GM21390 (cell line): ENCODE measurements at regions not wholly inside any gene's neighbourhood (a gene's known extent, or its start where the extent isn't known, plus 50 kb on each side); places are given as distances from the start of the nearest gene placed in this dataset.

ENCODE experiments used
- ATAC-seq: cut with Tn5 transposase; IDR thresholded peaks from one replicate; pipeline ENCODE4 v1.9.1; 2021; ENCODE audit not compliant: unreplicated experiment

DNA sequence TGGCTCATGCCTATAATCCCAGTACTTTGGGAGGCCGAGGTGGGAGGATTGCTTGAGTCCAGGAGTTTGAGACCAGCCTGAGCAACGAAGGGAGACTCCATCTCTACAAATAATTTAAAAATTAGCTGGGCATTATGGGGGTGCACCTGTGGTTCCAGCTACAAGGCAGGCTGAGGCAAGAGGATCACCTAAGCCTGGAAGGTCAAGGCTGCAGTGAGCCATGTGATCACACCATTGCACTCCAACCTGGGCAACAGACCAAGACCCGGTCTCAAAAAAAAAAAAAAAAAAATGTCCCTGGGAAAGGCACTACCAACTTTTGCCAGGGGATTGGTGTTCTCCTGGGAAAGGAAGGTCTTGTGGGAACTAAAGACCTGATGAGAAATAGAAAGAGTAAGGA lies 134.2 kb upstream of the AUTS2 start:
- ATAC-seq: no peak

DNA sequence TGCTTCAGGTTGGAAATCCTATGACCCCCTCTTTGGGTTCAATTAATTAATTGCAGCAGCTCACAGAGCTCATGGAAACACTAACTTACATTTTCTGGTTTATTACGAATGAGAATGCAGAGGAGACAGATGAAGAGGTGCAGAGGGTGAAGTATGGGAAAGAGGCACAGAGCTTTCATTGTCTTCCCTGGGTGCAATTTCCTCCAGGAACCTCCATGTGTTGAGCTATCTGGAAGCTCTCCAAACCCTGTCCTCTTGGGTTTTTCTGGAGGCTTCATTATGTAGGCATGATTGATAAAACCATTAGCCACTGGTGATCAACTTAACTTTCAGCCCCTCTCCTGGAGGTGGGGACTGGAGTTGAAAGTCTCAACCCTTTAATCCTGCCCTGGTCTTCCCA lies 133.0 kb upstream of the AUTS2 start:
- no peak for ATAC-seq

DNA sequence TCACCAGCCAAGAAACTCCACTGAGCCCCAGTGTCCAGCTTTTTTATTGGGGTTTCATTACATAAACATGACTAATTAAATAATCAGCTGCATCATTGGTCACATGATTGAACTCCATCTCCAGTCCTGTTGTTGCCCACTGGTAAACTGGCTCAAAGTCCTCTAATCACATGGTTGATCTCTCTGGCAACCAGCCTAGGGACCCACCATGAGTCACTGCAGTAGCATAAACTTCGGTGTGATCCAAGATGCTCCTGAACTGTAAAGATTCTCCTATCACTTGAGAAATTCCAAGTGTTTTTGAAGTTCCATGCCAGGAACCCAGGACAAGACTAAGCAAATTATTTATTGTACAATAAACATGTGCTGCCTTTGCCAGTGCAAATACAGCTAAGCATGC lies 130.4 kb upstream of the AUTS2 start:
- no peak for ATAC-seq

DNA sequence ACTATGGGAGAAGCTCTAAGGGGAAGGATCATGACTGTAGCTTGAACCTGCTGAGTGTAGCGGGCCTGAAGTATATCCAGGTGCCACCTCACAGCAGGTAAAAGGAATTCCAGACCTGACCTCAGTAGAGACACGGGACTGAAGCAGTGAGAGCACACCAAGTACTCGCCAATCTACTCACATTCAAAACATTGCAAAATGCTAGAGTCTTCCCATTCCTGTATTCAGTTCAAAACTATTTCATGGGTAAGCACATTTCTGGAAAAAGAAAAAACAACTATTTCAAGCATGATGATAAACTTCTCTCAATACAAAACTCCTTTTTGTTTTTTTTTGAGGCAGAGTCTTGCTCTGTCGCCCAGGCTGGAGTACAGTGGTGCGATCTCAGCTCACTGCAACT lies 121.9 kb upstream of the AUTS2 start:
- ATAC-seq: no peak

DNA sequence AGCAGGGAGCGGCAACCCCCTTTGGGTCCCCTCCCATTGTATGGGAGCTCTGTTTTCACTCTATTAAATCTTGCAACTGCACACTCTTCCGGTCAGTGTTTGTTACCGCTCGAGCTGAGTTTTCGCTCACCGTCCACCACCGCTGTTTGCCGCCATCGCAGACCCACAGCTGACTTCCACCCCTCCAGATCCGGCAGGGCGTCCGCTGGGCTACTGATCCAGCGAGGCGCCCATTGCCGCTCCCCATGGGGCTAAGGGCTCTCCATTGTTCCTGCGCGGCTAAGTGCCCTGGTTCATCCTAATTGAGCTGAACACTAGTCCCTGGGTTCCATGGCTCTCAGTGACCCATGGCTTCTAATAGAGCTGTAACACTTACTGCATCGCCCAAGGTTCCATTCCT lies 115.6 kb upstream of the AUTS2 start:
- no peak for ATAC-seq

DNA sequence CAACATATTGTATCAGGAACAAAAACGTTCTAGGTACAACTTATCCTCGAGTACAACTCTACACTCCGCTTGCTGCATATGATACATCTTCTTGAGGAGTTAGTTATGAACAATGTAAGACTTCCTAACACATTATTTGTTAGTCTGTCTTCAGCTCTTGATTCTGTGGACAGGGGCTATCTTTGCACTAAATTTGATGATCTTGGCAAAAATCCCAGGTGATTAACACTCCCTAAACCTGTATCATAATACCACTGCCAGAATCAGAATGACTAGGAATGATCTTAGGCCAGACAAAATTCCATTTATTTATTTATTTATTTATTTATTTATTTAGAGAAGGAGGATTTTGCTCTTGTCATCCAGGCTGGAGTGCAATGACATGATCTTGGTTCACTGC lies 108.7 kb upstream of the AUTS2 start:
- no peak for ATAC-seq

DNA sequence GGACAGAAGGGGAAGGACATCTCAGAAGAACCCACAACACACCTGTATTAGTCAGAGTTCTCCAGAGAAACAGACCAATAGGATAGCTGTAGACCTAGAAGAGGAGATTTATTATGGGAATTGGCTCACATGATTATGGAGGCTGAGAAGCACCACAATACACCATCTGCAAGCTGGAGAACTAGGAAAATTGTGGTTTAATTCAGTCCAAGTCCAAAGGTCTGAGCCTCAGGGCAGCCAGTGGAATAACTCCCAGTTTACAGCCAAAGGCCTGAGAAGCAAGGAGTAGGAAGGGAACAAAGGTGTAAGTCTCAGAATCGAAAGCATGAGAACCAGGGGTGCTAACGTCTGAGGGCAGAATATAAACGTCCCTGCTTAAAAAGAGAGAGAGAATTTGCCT lies 99.6 kb upstream of the AUTS2 start:
- no peak for ATAC-seq

DNA sequence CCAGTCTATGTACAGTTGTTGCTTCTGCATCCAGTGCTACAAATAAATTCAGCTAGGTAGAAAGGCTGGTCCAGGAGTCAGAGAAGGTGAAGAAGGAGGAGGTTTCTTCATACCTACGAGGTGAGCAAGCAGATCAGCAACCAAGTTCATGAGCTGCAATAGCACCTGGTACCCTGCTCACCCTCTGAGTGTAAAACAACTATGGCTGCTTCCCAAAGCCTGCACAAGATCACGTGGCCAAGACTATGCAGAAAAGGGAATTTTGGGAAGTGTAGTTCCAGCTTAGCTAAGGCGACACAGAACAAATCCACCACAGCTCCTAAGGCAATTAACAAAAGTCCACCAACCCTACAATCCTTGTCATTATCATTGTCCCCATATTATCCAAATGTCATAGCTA lies 95.9 kb upstream of the AUTS2 start:
- ATAC-seq: no peak

DNA sequence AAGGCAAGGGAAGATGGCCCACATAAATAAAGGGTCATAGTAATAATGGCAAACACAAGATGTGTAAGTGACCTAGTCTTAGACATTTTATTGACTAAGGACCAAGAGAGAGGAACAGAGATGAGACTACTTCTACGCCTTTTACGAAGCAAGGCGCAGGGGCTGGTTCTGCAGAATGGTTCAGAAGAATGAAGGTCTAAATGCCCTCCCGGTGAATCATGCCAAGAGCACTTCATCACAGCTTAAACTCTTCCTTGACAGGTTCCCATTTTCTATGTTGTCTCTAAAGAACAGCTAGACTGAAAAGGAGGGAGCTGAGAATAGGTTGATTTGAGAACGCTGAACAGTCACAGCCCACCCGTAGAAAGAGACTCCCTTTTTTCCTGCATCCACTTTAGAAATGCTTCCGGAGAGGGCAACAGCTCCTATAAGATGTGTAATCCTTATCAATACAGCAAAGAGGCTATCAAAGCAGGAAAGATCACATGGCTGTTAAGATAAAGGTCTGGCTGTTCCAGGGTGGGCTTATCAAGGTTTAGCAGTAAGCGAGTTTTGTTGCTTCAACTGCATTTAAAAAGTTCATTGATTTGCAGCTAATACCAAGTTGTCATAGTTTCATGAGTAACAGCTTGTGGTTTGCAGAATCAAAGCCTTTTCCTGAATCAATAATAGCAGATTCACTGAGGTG lies 93.4 kb upstream of the AUTS2 start:
- no peak for ATAC-seq

DNA sequence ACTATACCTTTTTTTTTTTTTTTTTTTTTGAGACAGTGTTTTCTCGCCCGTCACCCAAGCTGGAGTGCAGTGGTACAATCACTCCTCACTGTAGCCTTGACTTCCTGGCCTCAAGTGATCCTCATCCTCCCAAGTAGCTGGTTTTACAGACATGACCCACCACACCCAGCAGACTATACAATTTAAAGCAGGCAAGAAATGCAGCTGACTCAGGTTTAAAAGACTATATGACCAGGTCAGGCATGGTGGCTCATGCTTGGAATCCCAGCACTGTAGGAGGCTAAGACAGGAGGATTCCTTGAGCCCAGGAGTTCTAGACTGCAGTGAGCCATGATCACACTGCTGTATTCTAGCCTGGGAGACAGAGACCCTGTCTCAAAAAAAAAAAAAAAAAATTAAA lies 89.5 kb upstream of the AUTS2 start:
- no peak for ATAC-seq

DNA sequence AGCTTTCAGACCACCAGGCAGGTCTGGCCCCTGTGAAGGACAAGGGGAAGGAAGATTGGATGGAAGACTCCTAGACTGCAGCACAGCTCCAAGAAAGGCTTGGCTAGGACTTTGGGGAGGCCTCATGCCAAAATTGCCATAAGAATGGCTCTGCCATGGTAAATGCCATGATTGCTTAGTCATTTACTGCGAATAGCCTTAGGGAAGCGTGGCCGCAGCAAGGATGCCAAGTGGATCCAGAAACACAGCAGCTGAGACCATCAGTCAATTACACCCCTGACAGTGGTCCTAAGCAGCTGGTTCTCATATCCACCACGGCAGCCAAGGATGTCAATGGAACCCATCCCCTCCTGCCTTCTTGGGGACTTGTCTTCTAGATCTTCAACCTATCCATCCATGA lies 88.2 kb upstream of the AUTS2 start:
- no peak for ATAC-seq

DNA sequence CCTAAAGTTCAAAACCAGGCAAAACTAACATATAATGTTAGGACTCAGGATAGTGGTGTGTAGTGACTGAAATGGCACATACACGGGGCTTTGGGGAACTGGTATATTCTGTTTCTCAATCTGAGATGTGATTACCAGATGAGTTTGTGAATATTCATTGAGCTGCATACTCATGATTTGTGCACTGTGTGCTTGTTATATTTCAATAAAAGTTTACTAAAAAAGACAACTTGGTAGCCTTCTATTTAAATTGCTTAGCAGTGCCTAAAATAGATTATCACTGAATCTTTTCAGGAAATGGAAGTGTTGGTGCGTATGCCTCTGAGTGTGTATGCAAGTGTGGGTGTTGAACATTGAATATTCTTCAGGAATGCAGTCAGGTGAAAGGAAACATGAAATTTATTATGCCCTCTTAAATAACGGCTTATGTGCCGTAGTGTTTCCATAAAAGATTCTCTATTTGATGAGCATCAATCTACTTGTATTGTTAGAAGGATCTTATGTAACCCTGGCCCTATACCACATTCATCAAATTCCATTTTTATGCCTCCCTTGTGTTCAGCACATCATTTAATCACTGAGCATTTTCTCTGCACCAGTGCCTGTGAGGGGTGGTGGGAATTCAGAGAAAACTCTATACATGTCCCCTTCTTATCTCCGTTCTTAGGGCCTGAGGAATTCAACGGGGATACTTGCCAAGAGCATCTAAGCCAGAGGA lies 82.6 kb upstream of the AUTS2 start:
- no peak for ATAC-seq

DNA sequence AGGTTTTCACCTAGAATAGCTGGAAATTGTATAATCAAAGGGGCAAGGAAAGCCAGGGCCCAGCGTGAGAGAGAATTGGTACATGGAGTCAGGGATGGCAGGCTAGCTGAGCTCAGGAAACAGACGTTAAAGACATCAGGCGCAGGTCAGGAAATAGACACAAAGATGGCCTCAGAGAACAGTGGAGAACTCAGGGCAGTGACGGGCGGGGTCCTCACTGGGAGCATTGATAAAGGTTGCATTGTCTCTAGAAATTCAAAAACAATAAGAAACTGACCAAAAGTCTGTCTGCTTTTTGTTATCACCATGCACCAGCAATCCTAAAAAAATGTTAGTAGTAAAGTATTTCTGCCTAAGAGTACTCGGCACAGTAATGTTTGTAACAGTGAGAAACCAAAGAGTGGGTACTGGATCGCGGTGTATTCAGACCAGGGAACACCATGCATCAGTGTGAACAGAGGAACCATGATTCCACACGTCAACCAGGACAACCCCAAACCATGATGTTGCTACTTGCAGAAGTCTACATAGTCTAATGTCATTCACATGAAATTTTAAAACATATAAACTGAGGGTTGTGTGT lies 81.9 kb upstream of the AUTS2 start:
- no peak for ATAC-seq

DNA sequence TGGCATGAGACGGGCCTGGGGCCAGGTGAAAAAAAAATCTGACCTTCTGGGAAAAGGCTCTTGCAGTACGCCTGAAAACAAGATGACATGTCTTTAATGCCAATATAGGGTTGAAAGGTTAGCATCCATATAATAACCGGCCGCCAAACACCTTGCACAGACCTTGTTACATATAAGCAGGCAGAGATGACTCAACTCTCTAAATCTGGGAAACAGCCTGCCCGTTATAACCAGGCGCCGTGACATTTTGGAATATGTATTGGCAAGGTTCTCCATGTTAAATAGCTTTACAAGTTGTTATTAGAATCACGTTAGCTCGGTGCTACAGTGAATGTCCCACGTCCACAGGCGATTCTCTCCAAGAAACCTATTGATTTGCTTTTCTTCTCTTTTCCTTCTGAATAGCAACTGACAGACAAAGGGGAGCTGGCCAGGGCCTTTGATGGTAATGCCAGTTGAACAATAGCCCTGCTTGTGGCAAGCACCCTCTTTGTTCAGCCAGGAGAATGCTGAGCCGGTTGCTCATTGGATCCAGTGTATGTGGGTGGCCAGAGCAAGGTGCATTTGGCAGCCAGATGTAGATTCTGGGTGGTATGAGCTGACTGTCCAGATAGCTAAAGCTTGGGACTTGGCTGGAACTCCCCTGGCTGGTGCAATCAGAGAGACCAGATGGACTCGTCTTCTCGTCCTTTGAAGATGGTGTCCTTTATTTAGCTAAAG lies 80.1 kb upstream of the AUTS2 start:
- no peak for ATAC-seq

DNA sequence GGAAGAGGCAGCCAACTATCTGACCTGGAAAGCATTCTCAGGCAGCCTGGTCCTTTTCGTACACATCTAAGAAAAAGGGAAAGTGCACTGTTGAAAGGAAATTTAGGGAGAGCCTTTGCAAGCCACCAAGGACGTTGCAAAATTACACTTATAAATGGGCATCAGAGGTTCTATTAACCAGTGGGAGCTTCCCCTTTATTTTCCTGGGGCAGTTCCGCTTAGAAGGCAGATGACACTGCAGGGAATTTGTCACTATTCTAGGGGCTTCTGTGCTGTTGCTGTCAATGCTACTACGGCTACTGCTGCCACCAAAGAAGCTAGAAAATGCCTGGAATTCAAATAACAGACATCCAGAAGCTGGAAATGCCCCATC lies 79.6 kb upstream of the AUTS2 start:
- ATAC-seq: no peak

DNA sequence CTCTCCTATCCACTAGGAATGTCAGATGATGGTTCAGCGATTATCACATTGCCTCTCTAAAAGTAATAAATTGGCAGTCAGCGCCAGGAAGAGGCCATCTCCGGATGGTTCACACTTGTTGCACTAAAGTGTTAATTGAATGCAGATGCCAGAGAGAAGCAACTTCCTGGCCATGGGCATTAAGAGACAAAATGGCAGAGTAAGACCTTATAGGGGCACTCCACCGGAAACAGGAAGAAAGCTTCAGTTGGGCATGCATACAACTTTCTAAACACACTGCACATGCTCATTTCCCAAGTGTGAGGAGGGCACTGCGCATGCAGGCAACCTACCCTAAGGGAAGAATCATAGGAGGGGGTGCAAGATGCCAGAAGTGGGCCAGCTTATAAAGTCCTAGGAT lies 71.7 kb upstream of the AUTS2 start:
- ATAC-seq: no peak

DNA sequence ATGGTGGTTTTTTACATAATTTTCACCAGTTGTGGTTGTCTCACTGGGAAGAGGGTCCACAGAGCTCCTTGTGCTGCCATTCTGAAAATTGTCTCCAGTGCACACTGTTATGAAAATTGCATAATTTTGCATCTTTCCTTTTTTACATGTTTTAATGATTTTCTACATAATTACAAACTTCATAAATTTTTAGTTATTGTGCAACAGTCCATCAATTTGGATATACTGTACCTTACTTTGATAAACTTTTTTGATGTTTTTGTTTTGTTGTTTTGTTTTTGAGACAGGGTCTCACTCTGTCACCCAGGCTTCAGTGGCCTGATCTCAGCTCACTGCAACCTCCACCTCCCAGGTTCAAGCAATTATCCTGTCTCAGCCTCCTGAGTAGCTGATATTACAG lies 70.6 kb upstream of the AUTS2 start:
- no peak for ATAC-seq

DNA sequence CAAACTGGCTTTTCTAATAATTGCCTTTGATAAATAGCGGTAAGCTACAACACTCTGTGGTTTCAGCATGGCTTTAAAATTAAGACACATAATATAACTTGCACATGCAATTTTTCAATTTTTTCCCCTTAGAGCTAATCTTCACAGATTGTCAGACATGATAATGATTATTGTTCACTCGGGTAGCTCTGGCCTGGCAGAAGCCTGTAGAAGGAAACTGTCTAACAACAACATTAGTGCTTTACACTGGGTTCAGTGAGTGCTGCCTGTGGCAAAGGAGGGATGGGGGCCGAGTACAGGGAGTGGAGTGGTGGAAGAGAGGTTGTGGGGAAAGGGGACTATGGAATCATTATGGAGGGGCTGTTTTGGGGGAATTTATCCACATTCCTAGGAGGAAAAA lies 67.2 kb upstream of the AUTS2 start:
- no peak for ATAC-seq

DNA sequence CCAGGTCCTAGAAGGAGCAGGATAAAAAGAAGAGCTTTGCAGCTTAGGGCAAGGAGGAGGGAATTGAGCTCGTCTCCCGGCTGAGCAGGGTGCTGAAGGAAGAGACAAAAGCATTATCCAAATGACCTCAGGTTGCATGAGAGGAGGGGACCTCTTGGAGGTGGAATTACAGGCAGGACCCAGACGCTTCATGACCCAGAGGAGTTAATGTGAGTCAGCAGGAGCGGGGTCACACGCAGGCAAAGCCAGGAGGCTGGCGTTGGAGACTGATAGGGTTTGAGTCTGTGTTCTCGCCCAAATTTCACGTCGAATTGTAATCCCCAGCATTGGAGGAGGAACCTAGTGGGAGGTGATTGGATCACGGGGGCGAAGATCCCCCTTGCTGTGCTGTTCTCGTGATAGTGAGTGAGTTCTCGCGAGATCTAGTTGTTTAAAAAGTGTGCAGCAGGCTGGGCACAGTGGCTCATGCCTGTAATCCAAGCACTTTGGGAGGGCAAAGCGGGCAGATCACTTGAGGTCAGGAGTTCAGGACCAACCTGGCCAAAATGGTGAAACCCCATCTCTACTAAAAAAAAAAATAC lies 63.7 kb upstream of the AUTS2 start:
- ATAC-seq: no peak

DNA sequence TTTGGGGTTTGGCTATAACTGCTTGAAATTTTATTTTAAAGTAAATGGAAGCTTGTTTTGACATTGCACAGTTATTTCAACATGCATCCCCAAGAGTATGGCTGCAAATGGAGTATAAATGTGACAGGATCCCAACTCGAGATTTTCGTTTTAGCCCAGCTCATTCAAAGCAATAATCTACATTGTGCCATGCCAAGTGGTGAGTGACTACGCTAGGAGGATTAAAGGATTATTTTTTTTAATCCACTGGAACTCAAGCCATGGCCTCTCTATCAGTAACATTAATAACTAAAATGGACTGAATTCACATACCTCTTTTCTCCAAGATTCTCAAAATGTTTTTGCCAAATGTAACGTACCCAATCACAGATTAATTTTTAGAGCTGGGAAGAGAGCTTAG lies 60.6 kb upstream of the AUTS2 start:
- no peak for ATAC-seq

DNA sequence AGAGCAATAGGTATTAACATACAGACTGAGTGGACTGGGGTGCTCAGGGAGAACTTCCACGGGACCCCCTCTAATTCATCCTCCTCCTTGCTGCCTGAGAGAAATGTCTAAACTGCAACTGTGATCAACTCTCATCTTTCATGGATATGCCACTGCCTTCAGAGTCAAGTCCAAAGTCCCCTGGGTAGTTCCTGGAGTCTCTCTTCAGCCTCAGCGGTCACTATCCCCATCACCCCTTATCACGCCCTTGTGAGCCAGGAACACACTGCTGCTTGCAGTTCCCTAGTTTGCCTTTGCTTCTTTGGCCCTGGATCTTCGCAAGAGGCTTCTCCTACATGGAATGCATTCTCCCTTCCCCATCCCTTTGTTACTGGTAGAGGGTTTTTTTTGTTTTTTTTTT lies 58.7 kb upstream of the AUTS2 start:
- no peak for ATAC-seq

DNA sequence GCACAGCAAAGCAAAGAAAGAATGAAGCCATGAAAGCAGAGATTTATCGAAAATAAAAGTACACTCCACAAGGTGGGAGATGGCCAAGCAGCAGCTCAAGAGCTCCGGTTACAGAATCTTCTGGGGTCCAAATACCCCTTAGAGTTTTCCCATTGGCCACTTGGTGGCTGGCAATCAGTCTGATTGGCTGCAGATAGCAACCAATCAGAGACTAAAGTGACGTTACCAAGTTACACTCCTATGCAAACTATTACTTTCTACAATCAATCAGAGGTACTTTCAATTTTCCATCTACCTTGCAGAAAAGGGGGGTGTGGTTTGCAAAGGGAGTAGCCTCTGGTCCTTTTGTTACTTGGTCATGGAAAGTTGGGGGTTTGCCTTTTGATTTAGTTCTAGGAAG lies 58.0 kb upstream of the AUTS2 start:
- no peak for ATAC-seq
